ENCODE measurements at regions not wholly inside any gene's neighbourhood (a gene's known extent, or its start where the extent isn't known, plus 50 kb on each side); places are given as distances from the start of the nearest gene placed in this dataset.

DNA sequence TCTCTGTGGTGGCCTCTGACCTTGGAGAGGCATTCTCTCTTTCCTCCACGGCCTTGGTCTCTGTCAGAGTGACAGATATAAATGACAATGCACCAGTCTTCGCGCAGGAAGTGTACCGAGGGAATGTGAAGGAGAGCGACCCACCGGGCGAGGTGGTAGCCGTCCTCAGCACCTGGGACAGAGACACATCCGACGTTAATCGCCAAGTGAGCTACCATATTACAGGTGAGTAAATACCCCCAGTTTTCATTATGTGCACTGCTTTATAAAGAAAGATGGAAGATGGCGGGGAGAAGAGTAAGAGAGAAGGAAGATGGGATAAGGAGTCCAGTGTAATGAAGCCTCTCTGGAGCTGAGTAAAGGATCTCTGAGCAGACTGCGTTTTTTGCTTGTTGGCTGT, 167.8 kb upstream of the MTNR1B start:
- no peaks in the 10 kb centered on the region for H3K9me3 ChIP-seq (ENCODE audit: insufficient read depth, low read length)
- H3K27me3 ChIP-seq (ENCODE audit: low read length) = no peaks in the 10 kb centered on the region
- no peaks in the 10 kb centered on the region for H3K36me3 ChIP-seq (ENCODE audit: low read length)
- TF ChIP-seq, protein P1, sequence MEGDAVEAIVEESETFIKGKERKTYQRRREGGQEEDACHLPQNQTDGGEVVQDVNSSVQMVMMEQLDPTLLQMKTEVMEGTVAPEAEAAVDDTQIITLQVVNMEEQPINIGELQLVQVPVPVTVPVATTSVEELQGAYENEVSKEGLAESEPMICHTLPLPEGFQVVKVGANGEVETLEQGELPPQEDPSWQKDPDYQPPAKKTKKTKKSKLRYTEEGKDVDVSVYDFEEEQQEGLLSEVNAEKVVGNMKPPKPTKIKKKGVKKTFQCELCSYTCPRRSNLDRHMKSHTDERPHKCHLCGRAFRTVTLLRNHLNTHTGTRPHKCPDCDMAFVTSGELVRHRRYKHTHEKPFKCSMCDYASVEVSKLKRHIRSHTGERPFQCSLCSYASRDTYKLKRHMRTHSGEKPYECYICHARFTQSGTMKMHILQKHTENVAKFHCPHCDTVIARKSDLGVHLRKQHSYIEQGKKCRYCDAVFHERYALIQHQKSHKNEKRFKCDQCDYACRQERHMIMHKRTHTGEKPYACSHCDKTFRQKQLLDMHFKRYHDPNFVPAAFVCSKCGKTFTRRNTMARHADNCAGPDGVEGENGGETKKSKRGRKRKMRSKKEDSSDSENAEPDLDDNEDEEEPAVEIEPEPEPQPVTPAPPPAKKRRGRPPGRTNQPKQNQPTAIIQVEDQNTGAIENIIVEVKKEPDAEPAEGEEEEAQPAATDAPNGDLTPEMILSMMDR (IDR thresholded peaks at IDR 0.05; ENCODE audit: insufficient read depth, low read length, poor library complexity, severe bottlenecking) = no peak
- TF ChIP-seq EZH2phosphoT487 (conservative IDR thresholded peaks at IDR 0.05; ENCODE audit: low read length) = no peak
- no peaks in the 10 kb centered on the region for H3K79me2 ChIP-seq (ENCODE audit: insufficient read depth, low read length)
- no peak overlapping the region for H3K4me3 ChIP-seq (ENCODE audit: insufficient read depth, low read length, poor library complexity, severe bottlenecking)
- no peak overlapping the region for H2AFZ ChIP-seq (ENCODE audit: low read depth, low read length, severe bottlenecking)
- no peaks in the 10 kb centered on the region for H3K9me2 ChIP-seq (replicated peaks; ENCODE audit: insufficient read depth, low read length)
- no peak overlapping the region for H3K27ac ChIP-seq (ENCODE audit: low read depth, low read length)
- H3K9ac ChIP-seq (ENCODE audit: low read length) = no peak overlapping the region
- no peak overlapping the region for H3K4me2 ChIP-seq (ENCODE audit: low read depth, low read length, poor library complexity, severe bottlenecking)
- no peaks in the 10 kb centered on the region for H3F3A ChIP-seq (ENCODE audit: insufficient read depth)
- no peaks in the 10 kb centered on the region for H4K20me1 ChIP-seq (ENCODE audit: low read depth, low read length)

DNA sequence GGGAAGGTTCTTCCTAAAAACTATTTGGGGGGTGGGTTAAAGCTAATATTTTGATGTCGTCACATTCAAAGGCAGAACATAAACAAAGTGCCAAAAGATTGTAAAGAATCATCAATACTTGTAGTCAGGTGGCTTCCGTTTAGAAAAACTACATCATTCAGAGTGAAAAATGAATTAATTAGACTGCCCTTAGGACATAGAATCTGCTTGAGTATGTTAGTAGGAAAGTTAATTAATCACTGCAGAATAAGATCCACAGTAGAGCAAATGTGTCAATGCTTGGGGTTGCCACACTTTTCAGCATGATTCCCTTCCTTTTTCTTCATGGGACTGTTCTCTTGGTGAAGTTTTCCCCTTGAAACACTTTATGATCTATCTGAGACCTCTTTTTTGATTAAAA, 166.8 kb upstream of the MTNR1B start:
- Histone ChIP-seq H3K27ac (ENCODE audit: low read depth, low read length) (no peak overlapping the region), H3K9ac (ENCODE audit: low read length) (no peak overlapping the region), H3K9me2 (replicated peaks; ENCODE audit: insufficient read depth, low read length) (no peaks in the 10 kb centered on the region), H3K27me3 (ENCODE audit: low read length) (no peaks in the 10 kb centered on the region), H3K79me2 (ENCODE audit: insufficient read depth, low read length) (no peaks in the 10 kb centered on the region), H3K9me3 (ENCODE audit: insufficient read depth, low read length) (no peaks in the 10 kb centered on the region), H3K4me2 (ENCODE audit: low read depth, low read length, poor library complexity, severe bottlenecking) (no peak overlapping the region), H3K36me3 (ENCODE audit: low read length) (no peaks in the 10 kb centered on the region), H4K20me1 (ENCODE audit: low read depth, low read length) (no peaks in the 10 kb centered on the region), H2AFZ (ENCODE audit: low read depth, low read length, severe bottlenecking) (no peak overlapping the region), H3K4me3 (ENCODE audit: insufficient read depth, low read length, poor library complexity, severe bottlenecking) (no peak overlapping the region), H3F3A (ENCODE audit: insufficient read depth) (no peaks in the 10 kb centered on the region)
- TF ChIP-seq EZH2phosphoT487 (conservative IDR thresholded peaks at IDR 0.05; ENCODE audit: low read length) = no peak
- TF ChIP-seq, protein P1 (IDR thresholded peaks at IDR 0.05; ENCODE audit: insufficient read depth, low read length, poor library complexity, severe bottlenecking) = no peak

DNA sequence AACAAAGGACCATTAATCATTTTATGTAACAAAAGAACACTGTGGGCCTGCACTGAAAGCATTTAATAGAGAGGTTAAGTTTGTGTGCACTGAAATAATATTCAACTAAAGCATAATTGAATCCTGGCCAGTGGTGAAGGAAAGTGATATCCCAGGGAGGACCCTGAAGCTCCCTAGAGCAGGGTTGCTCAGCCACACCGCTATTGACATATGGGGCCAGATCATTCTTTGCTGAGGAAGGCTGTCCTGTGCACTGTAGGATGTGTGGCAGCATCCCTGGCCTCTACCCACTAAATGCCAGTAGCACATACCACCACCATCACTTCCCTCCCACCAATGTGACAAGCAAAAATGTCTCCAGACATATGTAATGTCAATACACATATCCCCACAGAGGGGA, 166.1 kb upstream of the MTNR1B start:
- Histone ChIP-seq H4K20me1 (ENCODE audit: low read depth, low read length) (no peaks in the 10 kb centered on the region), H3K4me3 (ENCODE audit: insufficient read depth, low read length, poor library complexity, severe bottlenecking) (no peak overlapping the region), H3K79me2 (ENCODE audit: insufficient read depth, low read length) (no peaks in the 10 kb centered on the region), H3K4me2 (ENCODE audit: low read depth, low read length, poor library complexity, severe bottlenecking) (no peak overlapping the region), H3K36me3 (ENCODE audit: low read length) (no peaks in the 10 kb centered on the region), H3K27me3 (ENCODE audit: low read length) (no peaks in the 10 kb centered on the region), H3K9me2 (replicated peaks; ENCODE audit: insufficient read depth, low read length) (no peaks in the 10 kb centered on the region), H3K9ac (ENCODE audit: low read length) (no peak overlapping the region), H3K27ac (ENCODE audit: low read depth, low read length) (no peak overlapping the region), H3K9me3 (ENCODE audit: insufficient read depth, low read length) (no peaks in the 10 kb centered on the region), H3F3A (ENCODE audit: insufficient read depth) (no peaks in the 10 kb centered on the region), H2AFZ (ENCODE audit: low read depth, low read length, severe bottlenecking) (no peak overlapping the region)
- no peak for TF ChIP-seq EZH2phosphoT487 (conservative IDR thresholded peaks at IDR 0.05; ENCODE audit: low read length)
- TF ChIP-seq, protein P1 (IDR thresholded peaks at IDR 0.05; ENCODE audit: insufficient read depth, low read length, poor library complexity, severe bottlenecking) = no peak

Data from SU-DHL-6 (cell line).